ENCODE measurements at regions not wholly inside any gene's neighbourhood (a gene's known extent, or its start where the extent isn't known, plus 50 kb on each side); places are given as distances from the start of the nearest gene placed in this dataset.

- TF ChIP-seq CTCF (IDR thresholded peaks at IDR 0.05; ENCODE audit: insufficient read depth, low read depth, low read length) (no peak), EZH2 (IDR thresholded peaks at IDR 0.05; ENCODE audit: insufficient read depth, low read length) (no peak)
These were observed 418.7 kb downstream of the GATA3 start for GRCh38 chr10:8473205-8473604.
